Renal cortex interstitium (tissue), 11 donors: ENCODE measurements at regions not wholly inside any gene's neighbourhood (a gene's known extent, or its start where the extent isn't known, plus 50 kb on each side); places are given as distances from the start of the nearest gene placed in this dataset.

Experiments used
- DNase-seq, 11 donors: peaks; one replicate each; pipeline ENCODE4 v3.0.0-alpha.2; 2013; ENCODE audit warnings: low read depth in 9 of 11, low spot score in 4 of 11; ENCODE audit errors: extremely low read depth in 1 of 11

- DNase-seq: no peak
Measured at GRCh38 chr1:24984800-24985522, 54.9 kb upstream of the RUNX3 start.

- no peak for DNase-seq
Measured at GRCh38 chr1:24984300-24984699, 54.2 kb upstream of the RUNX3 start.

- no peak for DNase-seq
Measured at GRCh38 chr1:24983006-24983680, 53.1 kb upstream of the RUNX3 start.

- no peak for DNase-seq
Measured at GRCh38 chr1:24981631-24982005, 51.5 kb upstream of the RUNX3 start.

- DNase-seq: no peak
Measured at GRCh38 chr1:24980836-24981630, 51.0 kb upstream of the RUNX3 start.
